Tibial nerve (tissue), 3 donors: ENCODE measurements at regions not wholly inside any gene's neighbourhood (a gene's known extent, or its start where the extent isn't known, plus 50 kb on each side); places are given as distances from the start of the nearest gene placed in this dataset.

Experiments used
- CTCF ChIP-seq, 5 experiments: fragments of 200-600 bp in 3 of 5; fragments of 450-650 bp in 2 of 5; sonication (generic) in 3 of 5; IDR thresholded peaks; one replicate each; pipeline ENCODE4 v1.5.1; 2016 to 2019; ENCODE audit warnings: antibody characterized with exemption in 5 of 5, mild to moderate bottlenecking in 3 of 5, moderate library complexity in 2 of 5
- POLR2A ChIP-seq, 2 donors: fragments of 450-650 bp; IDR thresholded peaks; one replicate each; pipeline ENCODE4 v1.6.1; 2017; ENCODE audit warnings: antibody characterized with exemption in 2 of 2, mild to moderate bottlenecking in 2 of 2, moderate library complexity in 2 of 2

- TF ChIP-seq CTCF (IDR thresholded peaks at IDR 0.05) (no peak), POLR2A (IDR thresholded peaks at IDR 0.05) (no peak)
These were observed 431.8 kb upstream of the SGCG start for GRCh38 chr13:22748866-22749577.
